Hepatocyte (in vitro differentiated cells): ENCODE measurements at regions not wholly inside any gene's neighbourhood (a gene's known extent, or its start where the extent isn't known, plus 50 kb on each side); places are given as distances from the start of the nearest gene placed in this dataset.

Experiments used
- DNase-seq: peaks from one replicate; pipeline ENCODE4 v3.0.0-alpha.2; 2016; ENCODE audit warnings: low spot score
- H2AFZ ChIP-seq: fragments of 200-600 bp; sonication (generic); 2 replicates; pipeline ENCODE4 v1.6.0; 2016; ENCODE audit warnings: antibody characterized with exemption, mild to moderate bottlenecking
- H3K27ac ChIP-seq: fragments of 200-600 bp; sonication (generic); 2 replicates; pipeline ENCODE4 v1.5.1; 2016; ENCODE audit warnings: mild to moderate bottlenecking
- H3K27me3 ChIP-seq: fragments of 200-600 bp; sonication (generic); 2 replicates; pipeline ENCODE4 v1.6.1; 2016
- H3K36me3 ChIP-seq: fragments of 200-600 bp; sonication (generic); replicated peaks from 2 replicates; pipeline ENCODE4 v1.5.1; 2016; ENCODE audit warnings: low read depth; ENCODE audit not compliant: insufficient read depth
- H3K4me1 ChIP-seq: fragments of 200-600 bp; sonication (generic); 2 replicates; pipeline ENCODE4 v1.5.1; 2016; ENCODE audit warnings: mild to moderate bottlenecking, moderate library complexity; ENCODE audit not compliant: insufficient read depth
- H3K4me2 ChIP-seq: fragments of 200-600 bp; sonication (generic); 2 replicates; pipeline ENCODE4 v1.6.0; 2016
- H3K4me3 ChIP-seq: fragments of 200-600 bp; sonication (generic); 2 replicates; pipeline ENCODE4 v1.5.1; 2016; ENCODE audit warnings: mild to moderate bottlenecking
- H3K79me2 ChIP-seq: fragments of 200-600 bp; sonication (generic); 2 replicates; pipeline ENCODE4 v1.6.0; 2017; ENCODE audit warnings: mild to moderate bottlenecking
- H3K9me2 ChIP-seq: fragments of 200-600 bp; sonication (generic); replicated peaks from 2 replicates; pipeline ENCODE4 v1.6.0; 2017; ENCODE audit warnings: mild to moderate bottlenecking; ENCODE audit not compliant: insufficient read depth
- H3K9me3 ChIP-seq: fragments of 200-600 bp; sonication (generic); 2 replicates; pipeline ENCODE4 v1.5.1; 2016; ENCODE audit warnings: low read depth, mild to moderate bottlenecking
- H4K20me1 ChIP-seq: fragments of 200-600 bp; sonication (generic); 2 replicates; pipeline ENCODE4 v1.6.0; 2016; ENCODE audit warnings: mild to moderate bottlenecking; ENCODE audit not compliant: insufficient read depth, poor library complexity, severe bottlenecking
- CTCF ChIP-seq: fragments of 200-600 bp; sonication (generic); IDR thresholded peaks from 2 replicates; pipeline ENCODE4 v1.5.1; 2016; ENCODE audit warnings: antibody characterized with exemption, mild to moderate bottlenecking; ENCODE audit not compliant: poor library complexity
- EZH2 ChIP-seq: fragments of 200-600 bp; sonication (generic); IDR thresholded peaks from 2 replicates; pipeline ENCODE4 v1.6.1; 2016; ENCODE audit warnings: antibody characterized with exemption, mild to moderate bottlenecking, borderline replicate concordance
- EZH2phosphoT487 ChIP-seq: fragments of 200-600 bp; sonication (generic); IDR thresholded peaks from one replicate; pipeline ENCODE4 v1.6.1; 2018; ENCODE audit warnings: antibody characterized with exemption, mild to moderate bottlenecking, low read depth, moderate library complexity; ENCODE audit not compliant: unreplicated experiment, severe bottlenecking
- WGBS: methylation state at CpG from one replicate; pipeline ENCODE4 v1.1.6; 2016; ENCODE audit warnings: low lambda C conversion rate; ENCODE audit errors: missing lambda C conversion rate; 5-methylcytosine and 5-hydroxymethylcytosine counted together

GRCh38 chr9:99489060-99489413, 267.0 kb downstream of the SEC61B start:
- DNase-seq, result no peak
- TF ChIP-seq EZH2phosphoT487, result no peak
- TF ChIP-seq CTCF, result no peak
- no peak for TF ChIP-seq EZH2
- no peaks in the 10 kb centered on the region for H3K27me3 ChIP-seq
- H3K27ac ChIP-seq, result no peak overlapping the region
- H3K36me3 ChIP-seq, result no peaks in the 10 kb centered on the region
- no peak overlapping the region for H3K4me2 ChIP-seq
- H3K4me3 ChIP-seq, result no peak overlapping the region
- H3K9me3 ChIP-seq, result peaks cover under 1% of the 10 kb centered on the region
- H3K4me1 ChIP-seq, result no peaks in the 10 kb centered on the region
- no peak overlapping the region for H2AFZ ChIP-seq
- no peaks in the 10 kb centered on the region for H3K9me2 ChIP-seq
- H3K79me2 ChIP-seq, result no peaks in the 10 kb centered on the region
- no peaks in the 10 kb centered on the region for H4K20me1 ChIP-seq

- no peaks in the 10 kb centered on the region for H3K9me3 ChIP-seq
- H3K4me1 ChIP-seq, result no peaks in the 10 kb centered on the region
- no peak for DNase-seq
- WGBS, result 52% methylated on average over 3 of the region's 3 CpGs
- TF ChIP-seq CTCF (no peak), EZH2 (no peak), EZH2phosphoT487 (no peak)
- no peaks in the 10 kb centered on the region for H3K36me3 ChIP-seq
- H2AFZ ChIP-seq, result no peak overlapping the region
- H4K20me1 ChIP-seq, result no peaks in the 10 kb centered on the region
- H3K27me3 ChIP-seq, result no peaks in the 10 kb centered on the region
- H3K79me2 ChIP-seq, result no peaks in the 10 kb centered on the region
- H3K4me3 ChIP-seq, result no peak overlapping the region
- no peak overlapping the region for H3K4me2 ChIP-seq
- no peak overlapping the region for H3K27ac ChIP-seq
- H3K9me2 ChIP-seq, result no peaks in the 10 kb centered on the region
Observed at GRCh38 chr9:99490729-99491128, 268.6 kb downstream of the SEC61B start.

GRCh38 chr9:99491408-99492158, 269.5 kb downstream of the SEC61B start:
- H3K4me3 ChIP-seq, result no peak overlapping the region
- H3K27ac ChIP-seq, result no peak overlapping the region

More at GRCh38 chr9:99491408-99492158, 269.5 kb downstream of the SEC61B start:
- 83% methylated on average over 10 of the region's 10 CpGs for WGBS
- no peak for DNase-seq
- Histone ChIP-seq H2AFZ (no peak overlapping the region), H3K79me2 (no peaks in the 10 kb centered on the region), H3K36me3 (no peaks in the 10 kb centered on the region), H3K4me1 (no peaks in the 10 kb centered on the region), H3K27me3 (no peaks in the 10 kb centered on the region), H4K20me1 (no peaks in the 10 kb centered on the region), H3K9me3 (no peaks in the 10 kb centered on the region), H3K4me2 (no peak overlapping the region), H3K9me2 (no peaks in the 10 kb centered on the region)
- no peak for TF ChIP-seq EZH2phosphoT487
- no peak for TF ChIP-seq CTCF
- TF ChIP-seq EZH2, result no peak
